ENCODE measurements at regions not wholly inside any gene's neighbourhood (a gene's known extent, or its start where the extent isn't known, plus 50 kb on each side); places are given as distances from the start of the nearest gene placed in this dataset.

GRCh38 chr2:120919771-120920453 is 184.2 kb downstream of the GLI2 start:
- no peak for DNase-seq (ENCODE audit: low spot score)

- DNase-seq (ENCODE audit: low spot score) = no peak
Observed at GRCh38 chr2:120920454-120921148, 184.9 kb downstream of the GLI2 start.

- no peak for DNase-seq (ENCODE audit: low spot score)
Observed at GRCh38 chr2:120921457-120921856, 185.8 kb downstream of the GLI2 start.

- no peak for DNase-seq (ENCODE audit: low spot score)
Observed at GRCh38 chr2:120922571-120923332, 187.1 kb downstream of the GLI2 start.

GRCh38 chr2:120923426-120923825 is 187.8 kb downstream of the GLI2 start:
- no peak for DNase-seq (ENCODE audit: low spot score)

- no peak for DNase-seq (ENCODE audit: low spot score)
Observed at GRCh38 chr2:120924924-120925323, 189.3 kb downstream of the GLI2 start.

- no peak for DNase-seq (ENCODE audit: low spot score)
Observed at GRCh38 chr2:120926463-120927264, 191.0 kb downstream of the GLI2 start.

- no peak for DNase-seq (ENCODE audit: low spot score)
Observed at GRCh38 chr2:120927265-120927628, 191.6 kb downstream of the GLI2 start.

- DNase-seq (ENCODE audit: low spot score) = no peak
Observed at GRCh38 chr2:120929829-120930228, 194.2 kb downstream of the GLI2 start.

GRCh38 chr2:120930236-120930635 is 194.6 kb downstream of the GLI2 start:
- DNase-seq (ENCODE audit: low spot score) = no peak

- DNase-seq (ENCODE audit: low spot score) = no peak
Observed at GRCh38 chr2:120930864-120931263, 195.2 kb downstream of the GLI2 start.

GRCh38 chr2:120932472-120932871 is 196.8 kb downstream of the GLI2 start:
- DNase-seq (ENCODE audit: low spot score) = no peak

- DNase-seq (ENCODE audit: low spot score) = no peak
Observed at GRCh38 chr2:120932881-120933280, 197.2 kb downstream of the GLI2 start.

GRCh38 chr2:120933693-120934573 is 198.3 kb downstream of the GLI2 start:
- DNase-seq (ENCODE audit: low spot score) = no peak

- DNase-seq (ENCODE audit: low spot score) = no peak
Observed at GRCh38 chr2:120934574-120935338, 199.1 kb downstream of the GLI2 start.

GRCh38 chr2:120935339-120936313 is 200.0 kb downstream of the GLI2 start:
- no peak for DNase-seq (ENCODE audit: low spot score)

GRCh38 chr2:120936476-120937334 is 201.0 kb downstream of the GLI2 start:
- no peak for DNase-seq (ENCODE audit: low spot score)

GRCh38 chr2:120937686-120938044 is 202.0 kb downstream of the GLI2 start:
- no peak for DNase-seq (ENCODE audit: low spot score)
